HCT116 (cell line): ENCODE measurements at regions not wholly inside any gene's neighbourhood (a gene's known extent, or its start where the extent isn't known, plus 50 kb on each side); places are given as distances from the start of the nearest gene placed in this dataset.

Experiments used
- CEBPB ChIP-seq: IDR thresholded peaks from 2 replicates; pipeline ENCODE4 v1.6.1; 2012; ENCODE audit warnings: low read depth
- EGR1 ChIP-seq: IDR thresholded peaks from 2 replicates; pipeline ENCODE4 v1.6.1; 2012; ENCODE audit warnings: low read depth
- EZH2 ChIP-seq: fragments of 200-600 bp; sonication (generic); IDR thresholded peaks from 2 replicates; pipeline ENCODE4 v1.6.1; 2017; ENCODE audit warnings: antibody characterized with exemption, mixed run types
- EZH2phosphoT487 ChIP-seq: fragments of 200-600 bp; IDR thresholded peaks from 2 replicates; pipeline ENCODE4 v1.6.1; 2018; ENCODE audit warnings: antibody characterized with exemption, borderline replicate concordance
- POLR2A ChIP-seq: IDR thresholded peaks from 2 replicates; pipeline ENCODE4 v1.7.0; 2011; ENCODE audit warnings: borderline replicate concordance; ENCODE audit not compliant: insufficient read depth, insufficient read length; ENCODE audit errors: extremely low read depth
- POLR2AphosphoS5 ChIP-seq: IDR thresholded peaks from 2 replicates; pipeline ENCODE4 v1.6.1; 2011; ENCODE audit warnings: mild to moderate bottlenecking, low read depth, low read length, moderate library complexity
- RAD21 ChIP-seq: IDR thresholded peaks from 2 replicates; pipeline ENCODE4 v1.6.1; 2012; ENCODE audit warnings: low read depth, mild to moderate bottlenecking
- SIN3A ChIP-seq: IDR thresholded peaks from 2 replicates; pipeline ENCODE4 v1.6.1; 2012; ENCODE audit warnings: low read depth
- SP1 ChIP-seq: IDR thresholded peaks from 2 replicates; pipeline ENCODE4 v1.6.1; 2012; ENCODE audit warnings: low read depth
- TCF7L2 ChIP-seq: IDR thresholded peaks from 2 replicates; pipeline ENCODE4 v1.7.0; 2011; ENCODE audit warnings: borderline replicate concordance, inconsistent platforms; ENCODE audit not compliant: insufficient read depth, insufficient read length; ENCODE audit errors: extremely low read depth
- YY1 ChIP-seq: IDR thresholded peaks from 2 replicates; pipeline ENCODE4 v1.6.1; 2011; ENCODE audit warnings: low read length, low read depth, moderate library complexity, mild to moderate bottlenecking; ENCODE audit not compliant: insufficient replicate concordance; ENCODE audit errors: extremely low read depth
- ZNF274 ChIP-seq: fragments of 200-500 bp; sonication (Bioruptor generic); IDR thresholded peaks from 2 replicates; pipeline ENCODE4 v1.6.1; 2014; ENCODE audit warnings: mild to moderate bottlenecking, low read depth, low read length, inconsistent platforms
- TF ChIP-seq, protein P1 (sequence below), 3 experiments: fragments of 200-600 bp in 1 of 3; sonication (generic) in 1 of 3; IDR thresholded peaks in 2 of 3; conservative IDR thresholded peaks in 1 of 3; 2 replicates each; pipeline ENCODE4 v1.5.1; 2012 to 2017; ENCODE audit warnings: low read depth in 2 of 3, low read length in 2 of 3, antibody characterized with exemption in 1 of 3, borderline replicate concordance in 1 of 3, control low read depth in 1 of 3, mild to moderate bottlenecking in 1 of 3, mixed read lengths in 1 of 3, mixed run types in 1 of 3, moderate library complexity in 1 of 3; ENCODE audit not compliant: insufficient read depth in 1 of 3
- TF ChIP-seq, protein P2 (sequence below): IDR thresholded peaks from 2 replicates; pipeline ENCODE4 v1.6.1; 2012

DNA sequence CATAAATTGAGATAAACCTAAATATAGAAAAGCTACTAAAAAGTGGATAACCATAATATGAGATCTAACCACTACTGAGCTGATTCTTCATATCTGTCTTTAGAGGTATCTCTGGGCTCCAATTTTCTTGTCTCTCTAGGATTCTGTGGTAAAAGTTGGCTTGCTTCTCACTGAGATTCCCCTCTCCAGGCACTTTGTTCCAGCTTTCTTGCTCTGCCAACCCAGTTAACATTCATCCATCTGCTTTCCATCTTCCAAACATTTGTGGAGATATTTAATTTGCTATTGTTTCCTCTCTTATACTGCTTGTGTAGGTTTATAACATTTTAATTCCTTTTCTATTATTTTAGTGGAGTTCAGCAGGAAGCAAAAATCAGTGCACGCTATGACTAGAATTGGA, 97.6 kb upstream of the LMCD1 start:
- TF ChIP-seq POLR2A: no peak
- TF ChIP-seq, protein P1, sequence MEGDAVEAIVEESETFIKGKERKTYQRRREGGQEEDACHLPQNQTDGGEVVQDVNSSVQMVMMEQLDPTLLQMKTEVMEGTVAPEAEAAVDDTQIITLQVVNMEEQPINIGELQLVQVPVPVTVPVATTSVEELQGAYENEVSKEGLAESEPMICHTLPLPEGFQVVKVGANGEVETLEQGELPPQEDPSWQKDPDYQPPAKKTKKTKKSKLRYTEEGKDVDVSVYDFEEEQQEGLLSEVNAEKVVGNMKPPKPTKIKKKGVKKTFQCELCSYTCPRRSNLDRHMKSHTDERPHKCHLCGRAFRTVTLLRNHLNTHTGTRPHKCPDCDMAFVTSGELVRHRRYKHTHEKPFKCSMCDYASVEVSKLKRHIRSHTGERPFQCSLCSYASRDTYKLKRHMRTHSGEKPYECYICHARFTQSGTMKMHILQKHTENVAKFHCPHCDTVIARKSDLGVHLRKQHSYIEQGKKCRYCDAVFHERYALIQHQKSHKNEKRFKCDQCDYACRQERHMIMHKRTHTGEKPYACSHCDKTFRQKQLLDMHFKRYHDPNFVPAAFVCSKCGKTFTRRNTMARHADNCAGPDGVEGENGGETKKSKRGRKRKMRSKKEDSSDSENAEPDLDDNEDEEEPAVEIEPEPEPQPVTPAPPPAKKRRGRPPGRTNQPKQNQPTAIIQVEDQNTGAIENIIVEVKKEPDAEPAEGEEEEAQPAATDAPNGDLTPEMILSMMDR (IDR thresholded peaks at IDR 0.05 in 2 of 3, conservative IDR thresholded peaks at IDR 0.05 in 1 of 3; ENCODE audit: borderline replicate concordance in 1 of 3, insufficient read depth in 1 of 3, low read depth in 2 of 3, low read length in 2 of 3): no peak
- TF ChIP-seq YY1: no peak
- TF ChIP-seq, protein P2, sequence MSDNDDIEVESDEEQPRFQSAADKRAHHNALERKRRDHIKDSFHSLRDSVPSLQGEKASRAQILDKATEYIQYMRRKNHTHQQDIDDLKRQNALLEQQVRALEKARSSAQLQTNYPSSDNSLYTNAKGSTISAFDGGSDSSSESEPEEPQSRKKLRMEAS: no peak
- TF ChIP-seq TCF7L2: no peak
- TF ChIP-seq EZH2phosphoT487: no peak
- TF ChIP-seq ZNF274: no peak
- TF ChIP-seq SIN3A: no peak
- TF ChIP-seq POLR2AphosphoS5: no peak
- no peak for TF ChIP-seq EZH2
- no peak for TF ChIP-seq CEBPB
- no peak for TF ChIP-seq EGR1
- TF ChIP-seq RAD21: no peak
- TF ChIP-seq SP1: no peak
